Stimulated activated naive CD8-positive, alpha-beta T cell treated with anti-CD3 and anti-CD28 coated beads, Interleukin-15, amount 100 ng/mL, for 72 hours (primary cell): ENCODE measurements at regions not wholly inside any gene's neighbourhood (a gene's known extent, or its start where the extent isn't known, plus 50 kb on each side); places are given as distances from the start of the nearest gene placed in this dataset.
"Not testable (repeated sequence)": the region's sequence is repeated elsewhere in the genome, so short reads cannot be mapped to it uniquely, and the experiment has no call there.

Experiments used
- ATAC-seq: fragments of 150-1000 bp; cut with Tn5 transposase; 2 replicates; pipeline ENCODE4 v1.10.0; 2021; ENCODE audit warnings: mild to moderate bottlenecking, moderate library complexity
- DNase-seq, 2 donors: peaks; one replicate each; pipeline ENCODE4 v3.0.0; 2021 to 2022
- H3K27ac Mint-ChIP-seq, 2 donors: one replicate each; pipeline ENCODE4 v1.8.0; 2022; ENCODE audit warnings: mild to moderate bottlenecking in 2 of 2, mixed read lengths in 2 of 2, moderate library complexity in 2 of 2
- H3K27me3 Mint-ChIP-seq: one replicate; pipeline ENCODE4 v1.8.0; 2022; ENCODE audit warnings: mixed read lengths
- H3K4me1 Mint-ChIP-seq: one replicate; pipeline ENCODE4 v1.8.0; 2022; ENCODE audit warnings: mild to moderate bottlenecking, mixed read lengths
- H3K4me3 Mint-ChIP-seq, 2 donors: one replicate each; pipeline ENCODE4 v1.8.0; 2022; ENCODE audit warnings: mild to moderate bottlenecking in 2 of 2, mixed read lengths in 2 of 2, moderate library complexity in 1 of 2
- H3K9me3 Mint-ChIP-seq, 2 donors: one replicate each; pipeline ENCODE4 v1.8.0; 2022; ENCODE audit warnings: mixed read lengths in 2 of 2

GRCh38 chr3:118108769-118109168 is 925.9 kb downstream of the IGSF11 start:
- no peak for ATAC-seq
- no peaks in the 10 kb centered on the region for H3K4me1 Mint-ChIP-seq
- no peak for DNase-seq
- H3K4me3 Mint-ChIP-seq = no peak overlapping the region
- H3K9me3 Mint-ChIP-seq = no peaks in the 10 kb centered on the region
- H3K27me3 Mint-ChIP-seq = no peaks in the 10 kb centered on the region
- no peak overlapping the region for H3K27ac Mint-ChIP-seq

- H3K9me3 Mint-ChIP-seq = peaks cover 0 to 3% of the 10 kb centered on the region in 2 donors
- ATAC-seq (no peak), DNase-seq (no peak)
- H3K27ac Mint-ChIP-seq = no peak overlapping the region
- no peak overlapping the region for H3K4me3 Mint-ChIP-seq
- H3K27me3 Mint-ChIP-seq = no peaks in the 10 kb centered on the region
- H3K4me1 Mint-ChIP-seq = no peaks in the 10 kb centered on the region
Observed at GRCh38 chr3:118110211-118110610, 924.4 kb downstream of the IGSF11 start.

- Mint-ChIP-seq H3K9me3 (peaks cover 5 to 16% of the 10 kb centered on the region in 2 donors), H3K27ac (no peak overlapping the region), H3K4me3 (no peak overlapping the region)
Observed at GRCh38 chr3:118116991-118117390, 917.7 kb downstream of the IGSF11 start.

GRCh38 chr3:118126751-118127150 is 907.9 kb downstream of the IGSF11 start:
- H3K4me1 Mint-ChIP-seq = no peaks in the 10 kb centered on the region
- H3K4me3 Mint-ChIP-seq = no peak overlapping the region
- no peak overlapping the region for H3K27ac Mint-ChIP-seq
- ATAC-seq (no peak), DNase-seq (no peak)
- no peaks in the 10 kb centered on the region for H3K27me3 Mint-ChIP-seq
- no peaks in the 10 kb centered on the region for H3K9me3 Mint-ChIP-seq

More at GRCh38 chr3:118116991-118117390, 917.7 kb downstream of the IGSF11 start:
- H3K27me3 Mint-ChIP-seq = no peaks in the 10 kb centered on the region
- no peak for DNase-seq
- no peaks in the 10 kb centered on the region for H3K4me1 Mint-ChIP-seq
- no peak for ATAC-seq

- H3K27ac Mint-ChIP-seq = no peak overlapping the region
- DNase-seq (no peak), ATAC-seq (no peak)
- peaks cover 0 to 2% of the 10 kb centered on the region in 2 donors for H3K9me3 Mint-ChIP-seq
- H3K27me3 Mint-ChIP-seq = no peaks in the 10 kb centered on the region
- H3K4me1 Mint-ChIP-seq = no peaks in the 10 kb centered on the region
- no peak overlapping the region for H3K4me3 Mint-ChIP-seq
Observed at GRCh38 chr3:118127992-118128391, 906.7 kb downstream of the IGSF11 start.

GRCh38 chr3:118128886-118129285 is 905.8 kb downstream of the IGSF11 start:
- peaks cover 0 to 4% of the 10 kb centered on the region in 2 donors for H3K9me3 Mint-ChIP-seq

GRCh38 chr3:118137778-118138177 is 896.9 kb downstream of the IGSF11 start:
- H3K4me3 Mint-ChIP-seq = no peak overlapping the region
- DNase-seq (no peak), ATAC-seq (no peak)
- H3K27me3 Mint-ChIP-seq = no peaks in the 10 kb centered on the region
- H3K9me3 Mint-ChIP-seq = peaks cover 17 to 28% of the 10 kb centered on the region in 2 donors
- no peak overlapping the region for H3K27ac Mint-ChIP-seq
- H3K4me1 Mint-ChIP-seq = no peaks in the 10 kb centered on the region

More at GRCh38 chr3:118128886-118129285, 905.8 kb downstream of the IGSF11 start:
- Mint-ChIP-seq H3K4me1 (no peaks in the 10 kb centered on the region), H3K27me3 (no peaks in the 10 kb centered on the region), H3K4me3 (no peak overlapping the region), H3K27ac (no peak overlapping the region)
- no peak for DNase-seq
- ATAC-seq = no peak

GRCh38 chr3:118144919-118145318 is 889.7 kb downstream of the IGSF11 start:
- Mint-ChIP-seq H3K27me3 (no peaks in the 10 kb centered on the region), H3K9me3 (peaks cover 22% of the 10 kb centered on the region in 2 donors), H3K27ac (no peak overlapping the region), H3K4me3 (no peak overlapping the region), H3K4me1 (no peaks in the 10 kb centered on the region)
- no peak for DNase-seq
- no peak for ATAC-seq

GRCh38 chr3:118146658-118147375 is 887.8 kb downstream of the IGSF11 start:
- ATAC-seq (no peak), DNase-seq (no peak)
- Mint-ChIP-seq H3K27me3 (no peaks in the 10 kb centered on the region), H3K4me3 (no peak overlapping the region), H3K4me1 (no peaks in the 10 kb centered on the region), H3K27ac (no peak overlapping the region), H3K9me3 (peaks cover 17 to 24% of the 10 kb centered on the region in 2 donors)

- Mint-ChIP-seq H3K4me3 (no peak overlapping the region), H3K27ac (no peak overlapping the region), H3K4me1 (no peaks in the 10 kb centered on the region), H3K27me3 (no peaks in the 10 kb centered on the region), H3K9me3 (peaks cover 0 to 12% of the 10 kb centered on the region in 2 donors)
- ATAC-seq = no peak
- no peak for DNase-seq
Observed at GRCh38 chr3:118151164-118151563, 883.5 kb downstream of the IGSF11 start.

GRCh38 chr3:118162627-118163588 is 871.7 kb downstream of the IGSF11 start:
- H3K4me3 Mint-ChIP-seq, H3K27me3 Mint-ChIP-seq, ATAC-seq, DNase-seq, H3K4me1 Mint-ChIP-seq, H3K27ac Mint-ChIP-seq: not testable (repeated sequence)
- H3K9me3 Mint-ChIP-seq = peaks cover 3 to 20% of the 10 kb centered on the region in 2 donors

- Mint-ChIP-seq H3K27me3 (no peaks in the 10 kb centered on the region), H3K4me1 (no peaks in the 10 kb centered on the region), H3K4me3 (no peak overlapping the region), H3K9me3 (peaks cover 5 to 13% of the 10 kb centered on the region in 2 donors), H3K27ac (no peak overlapping the region)
- DNase-seq = no peak
- no peak for ATAC-seq
Observed at GRCh38 chr3:118165413-118165812, 869.2 kb downstream of the IGSF11 start.

- Mint-ChIP-seq H3K4me3 (no peak overlapping the region), H3K27ac (no peak overlapping the region)
Observed at GRCh38 chr3:118167571-118167970, 867.1 kb downstream of the IGSF11 start.

GRCh38 chr3:118168175-118168574 is 866.5 kb downstream of the IGSF11 start:
- H3K9me3 Mint-ChIP-seq = peaks cover 5 to 21% of the 10 kb centered on the region in 2 donors
- H3K4me3 Mint-ChIP-seq = no peak overlapping the region
- H3K27me3 Mint-ChIP-seq = no peaks in the 10 kb centered on the region
- no peak overlapping the region for H3K27ac Mint-ChIP-seq
- DNase-seq = no peak
- ATAC-seq = no peak
- no peaks in the 10 kb centered on the region for H3K4me1 Mint-ChIP-seq

More at GRCh38 chr3:118167571-118167970, 867.1 kb downstream of the IGSF11 start:
- DNase-seq (no peak), ATAC-seq (no peak)
- peaks cover 5 to 21% of the 10 kb centered on the region in 2 donors for H3K9me3 Mint-ChIP-seq
- no peaks in the 10 kb centered on the region for H3K27me3 Mint-ChIP-seq
- no peaks in the 10 kb centered on the region for H3K4me1 Mint-ChIP-seq

GRCh38 chr3:118171236-118171852 is 863.3 kb downstream of the IGSF11 start:
- peaks cover 5 to 21% of the 10 kb centered on the region in 2 donors for H3K9me3 Mint-ChIP-seq
- no peak overlapping the region for H3K27ac Mint-ChIP-seq
- no peak for DNase-seq
- H3K4me1 Mint-ChIP-seq = no peaks in the 10 kb centered on the region
- no peaks in the 10 kb centered on the region for H3K27me3 Mint-ChIP-seq
- H3K4me3 Mint-ChIP-seq = no peak overlapping the region
- ATAC-seq = no peak
